Upper lobe of left lung (tissue), 4 donors: ENCODE measurements at regions not wholly inside any gene's neighbourhood (a gene's known extent, or its start where the extent isn't known, plus 50 kb on each side); places are given as distances from the start of the nearest gene placed in this dataset.

Source experiments
- EP300 ChIP-seq, 4 donors: sonication (generic); formaldehyde crosslinking; IDR thresholded peaks; one replicate each; pipeline ENCODE4 v1.5.1; 2017; ENCODE audit warnings: antibody characterized with exemption in 4 of 4, control low read depth in 2 of 4
- POLR2A ChIP-seq, 4 donors: fragments of 450-650 bp; IDR thresholded peaks; one replicate each; pipeline ENCODE4 v1.5.1; 2016 to 2017; ENCODE audit warnings: antibody characterized with exemption in 4 of 4, mild to moderate bottlenecking in 2 of 4
- POLR2AphosphoS5 ChIP-seq, 2 donors: sonication (generic); formaldehyde crosslinking; IDR thresholded peaks; one replicate each; pipeline ENCODE4 v1.5.1; 2017; ENCODE audit warnings: antibody characterized with exemption in 2 of 2
- TF ChIP-seq, protein P1 (sequence below), 6 experiments: fragments of 450-650 bp in 4 of 6; fragments of 200-600 bp in 2 of 6; sonication (generic) in 2 of 6; IDR thresholded peaks; one replicate each; pipeline ENCODE4 v1.5.1; 2016 to 2019; ENCODE audit warnings: antibody characterized with exemption in 6 of 6

DNA sequence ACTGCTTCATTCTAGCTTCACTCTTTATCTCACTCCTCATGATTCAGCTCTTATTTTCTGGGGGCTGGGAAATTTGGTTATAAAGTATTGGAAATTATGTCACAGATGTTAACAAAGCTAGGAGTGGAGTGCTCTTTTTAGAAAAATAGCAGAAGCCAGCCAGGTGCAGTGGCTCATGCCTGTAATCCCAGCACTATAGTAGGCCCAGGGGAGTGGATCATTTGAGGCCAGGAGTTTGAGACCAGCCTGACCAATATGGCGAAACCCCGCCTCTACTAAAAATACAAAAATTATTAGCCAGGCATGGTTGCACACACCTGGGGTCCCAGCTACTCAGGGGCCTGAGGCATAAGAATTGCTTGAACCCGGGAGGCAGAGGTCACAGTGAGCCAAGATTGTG is 97.2 kb upstream of the GUCY1A1 start:
- TF ChIP-seq, protein P1, sequence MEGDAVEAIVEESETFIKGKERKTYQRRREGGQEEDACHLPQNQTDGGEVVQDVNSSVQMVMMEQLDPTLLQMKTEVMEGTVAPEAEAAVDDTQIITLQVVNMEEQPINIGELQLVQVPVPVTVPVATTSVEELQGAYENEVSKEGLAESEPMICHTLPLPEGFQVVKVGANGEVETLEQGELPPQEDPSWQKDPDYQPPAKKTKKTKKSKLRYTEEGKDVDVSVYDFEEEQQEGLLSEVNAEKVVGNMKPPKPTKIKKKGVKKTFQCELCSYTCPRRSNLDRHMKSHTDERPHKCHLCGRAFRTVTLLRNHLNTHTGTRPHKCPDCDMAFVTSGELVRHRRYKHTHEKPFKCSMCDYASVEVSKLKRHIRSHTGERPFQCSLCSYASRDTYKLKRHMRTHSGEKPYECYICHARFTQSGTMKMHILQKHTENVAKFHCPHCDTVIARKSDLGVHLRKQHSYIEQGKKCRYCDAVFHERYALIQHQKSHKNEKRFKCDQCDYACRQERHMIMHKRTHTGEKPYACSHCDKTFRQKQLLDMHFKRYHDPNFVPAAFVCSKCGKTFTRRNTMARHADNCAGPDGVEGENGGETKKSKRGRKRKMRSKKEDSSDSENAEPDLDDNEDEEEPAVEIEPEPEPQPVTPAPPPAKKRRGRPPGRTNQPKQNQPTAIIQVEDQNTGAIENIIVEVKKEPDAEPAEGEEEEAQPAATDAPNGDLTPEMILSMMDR (IDR thresholded peaks at IDR 0.05) = no peak
- no peak for TF ChIP-seq POLR2AphosphoS5 (IDR thresholded peaks at IDR 0.05)
- TF ChIP-seq POLR2A (IDR thresholded peaks at IDR 0.05) = no peak
- no peak for TF ChIP-seq EP300 (IDR thresholded peaks at IDR 0.05)
